ENCODE measurements at regions not wholly inside any gene's neighbourhood (a gene's known extent, or its start where the extent isn't known, plus 50 kb on each side); places are given as distances from the start of the nearest gene placed in this dataset.

DNA sequence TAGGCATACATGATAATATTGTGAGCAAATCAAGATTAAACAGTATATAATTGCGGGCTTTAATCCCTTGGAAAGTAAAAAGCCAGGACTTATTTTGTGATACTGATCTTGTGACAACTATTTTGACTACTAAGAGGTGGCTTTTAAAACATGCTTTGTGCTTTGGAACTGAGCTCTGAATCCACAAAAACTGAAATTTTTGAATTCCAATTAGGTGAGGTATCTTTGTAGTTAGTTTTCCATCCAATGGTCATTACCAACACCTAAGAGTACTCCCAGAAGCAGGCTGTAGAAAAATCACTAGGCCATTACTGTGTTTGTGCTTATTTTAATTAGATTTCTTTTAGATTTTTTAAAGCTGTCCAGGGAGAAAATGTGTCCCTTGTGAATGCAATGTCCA, 559.5 kb upstream of the WWC1 start:
- intact Hi-C loops (cut with micrococcal nuclease) = no loop called here
- no peak for TF ChIP-seq CTCF (IDR thresholded peaks at IDR 0.05; ENCODE audit: unreplicated experiment)
- DNase-seq (ENCODE audit: unreplicated experiment) = no peak
- no TSS peak for BruUV-seq (replicated peaks)
- POLR2A ChIA-PET = interaction anchor here (0.7 to 1.9 kb wide), 4 partner anchors 9 to 32 kb away, joined by 3 to 5 read pairs (median 4); no protein-coding TSS in a partner anchor
- no peaks in the 10 kb centered on the region for H3K36me3 Mint-ChIP-seq (ENCODE audit: insufficient read depth, unreplicated experiment)
- H3K4me1 Mint-ChIP-seq (ENCODE audit: insufficient read depth, unreplicated experiment) = peaks cover 15% of the 10 kb centered on the region
- H3K27me3 Mint-ChIP-seq (ENCODE audit: insufficient read depth, unreplicated experiment) = no peaks in the 10 kb centered on the region
- no peak overlapping the region for H3K27ac Mint-ChIP-seq (ENCODE audit: low read depth, unreplicated experiment)
- H3K9me3 Mint-ChIP-seq (ENCODE audit: unreplicated experiment) = no peaks in the 10 kb centered on the region
- CTCF ChIA-PET = interaction anchor here (1.2 kb wide), 1 partner anchor 10 kb away, joined by 6 read pairs; no protein-coding TSS in a partner anchor
- H3K4me3 Mint-ChIP-seq (ENCODE audit: unreplicated experiment) = no peak overlapping the region

GRCh38 chr5:167732499-167732898, 558.9 kb upstream of the WWC1 start:
- no TSS peak for BruUV-seq (replicated peaks)
- CTCF ChIA-PET = interaction anchor here (0.6 to 1.2 kb wide), 2 partner anchors 10 to 15 kb away, joined by 3 to 6 read pairs; no protein-coding TSS in a partner anchor
- Mint-ChIP-seq H3K9me3 (ENCODE audit: unreplicated experiment) (no peaks in the 10 kb centered on the region), H3K27ac (ENCODE audit: low read depth, unreplicated experiment) (no peak overlapping the region), H3K27me3 (ENCODE audit: insufficient read depth, unreplicated experiment) (no peaks in the 10 kb centered on the region), H3K36me3 (ENCODE audit: insufficient read depth, unreplicated experiment) (no peaks in the 10 kb centered on the region), H3K4me3 (ENCODE audit: unreplicated experiment) (no peak overlapping the region), H3K4me1 (ENCODE audit: insufficient read depth, unreplicated experiment) (peaks cover 15% of the 10 kb centered on the region)
- DNase-seq (ENCODE audit: unreplicated experiment) = no peak
- TF ChIP-seq CTCF (IDR thresholded peaks at IDR 0.05; ENCODE audit: unreplicated experiment) = no peak
- POLR2A ChIA-PET = interaction anchor here (0.7 to 1.9 kb wide), 3 partner anchors 8 to 27 kb away, joined by 3 to 5 read pairs (median 4); no protein-coding TSS in a partner anchor
- intact Hi-C loops (cut with micrococcal nuclease) = no loop called here

DNA sequence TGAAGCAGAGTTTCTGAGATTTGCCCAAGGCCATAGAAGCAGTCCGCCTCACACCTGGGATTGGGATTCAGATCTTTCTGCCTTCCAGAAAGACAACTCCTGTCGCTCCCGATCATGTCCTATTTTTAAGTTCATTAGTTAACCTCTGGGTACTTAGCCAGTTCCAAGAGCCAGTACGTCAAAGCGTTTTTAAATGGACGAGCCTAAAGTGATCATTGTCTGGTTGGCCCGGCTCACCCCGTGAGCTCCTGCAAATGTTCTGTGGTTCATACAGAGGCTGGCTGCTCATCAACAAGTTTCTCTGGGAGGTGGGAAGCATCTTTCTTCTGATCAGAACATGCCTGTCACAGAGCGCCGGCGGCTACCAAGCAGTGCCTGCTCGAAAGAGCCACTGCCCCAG, 554.5 kb upstream of the WWC1 start:
- no TSS peak for BruUV-seq (replicated peaks)
- Mint-ChIP-seq H3K36me3 (ENCODE audit: insufficient read depth, unreplicated experiment) (no peaks in the 10 kb centered on the region), H3K27ac (ENCODE audit: low read depth, unreplicated experiment) (no peak overlapping the region), H3K9me3 (ENCODE audit: unreplicated experiment) (no peaks in the 10 kb centered on the region), H3K27me3 (ENCODE audit: insufficient read depth, unreplicated experiment) (no peaks in the 10 kb centered on the region), H3K4me1 (ENCODE audit: insufficient read depth, unreplicated experiment) (no peaks in the 10 kb centered on the region), H3K4me3 (ENCODE audit: unreplicated experiment) (no peak overlapping the region)
- intact Hi-C loops (cut with micrococcal nuclease) = no loop called here
- ChIA-PET CTCF (interaction anchor here (0.5 kb wide), 1 partner anchor 298 kb away, joined by 4 read pairs; no protein-coding TSS in a partner anchor), POLR2A (no interaction called here)
- no peak for TF ChIP-seq CTCF (IDR thresholded peaks at IDR 0.05; ENCODE audit: unreplicated experiment)
- DNase-seq (ENCODE audit: unreplicated experiment) = no peak

DNA sequence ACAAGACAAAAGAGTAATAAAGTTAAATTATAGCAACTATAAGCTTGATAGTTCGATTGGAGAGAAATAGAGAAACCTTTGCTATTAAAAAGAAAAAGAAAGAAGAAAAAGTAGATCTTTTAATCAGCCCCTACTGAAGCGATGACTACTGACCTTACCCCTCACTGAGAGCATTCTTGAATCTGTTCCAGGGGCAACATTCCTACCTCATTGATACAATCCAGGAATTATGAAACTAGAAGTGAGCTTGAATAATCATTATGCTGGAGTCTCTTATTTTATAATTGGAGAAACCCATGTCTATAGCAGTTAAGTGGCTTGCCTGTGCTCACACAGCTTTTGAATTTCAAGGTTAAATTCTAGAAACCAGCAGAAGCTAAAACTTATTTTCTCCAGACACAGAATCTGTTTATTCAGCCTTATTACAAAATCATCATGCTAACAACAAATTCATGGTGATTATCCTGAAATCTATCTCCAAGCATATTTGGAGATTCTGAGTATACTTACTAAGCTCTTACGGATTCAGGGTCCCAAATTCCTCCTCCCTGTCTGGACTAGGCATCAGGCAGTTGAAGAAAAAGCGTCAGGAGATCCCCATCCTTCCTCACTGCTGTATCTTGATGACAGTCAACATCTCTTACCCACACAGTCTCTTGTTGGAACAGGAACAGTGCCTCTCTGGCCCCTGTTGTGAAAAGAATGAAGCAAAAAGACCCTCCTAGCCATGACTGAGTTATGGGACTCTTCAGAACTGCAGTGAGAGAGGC, 547.6 kb upstream of the WWC1 start:
- POLR2A ChIA-PET = interaction anchor here (0.7 to 2.9 kb wide), 11 partner anchors 9 to 187 kb away, joined by 3 to 11 read pairs (median 4); no protein-coding TSS in a partner anchor
- Mint-ChIP-seq H3K9me3 (ENCODE audit: unreplicated experiment) (no peaks in the 10 kb centered on the region), H3K36me3 (ENCODE audit: insufficient read depth, unreplicated experiment) (no peaks in the 10 kb centered on the region), H3K27ac (ENCODE audit: low read depth, unreplicated experiment) (peak overlapping the region; percentile 5), H3K27me3 (ENCODE audit: insufficient read depth, unreplicated experiment) (no peaks in the 10 kb centered on the region), H3K4me3 (ENCODE audit: unreplicated experiment) (no peak overlapping the region), H3K4me1 (ENCODE audit: insufficient read depth, unreplicated experiment) (peaks cover 18% of the 10 kb centered on the region)
- intact Hi-C loops (cut with micrococcal nuclease) = no loop called here
- CTCF ChIA-PET = interaction anchor here (0.6 to 1.8 kb wide), 10 partner anchors 12 to 476 kb away, joined by 3 to 11 read pairs (median 3); no protein-coding TSS in a partner anchor
- no peak for TF ChIP-seq CTCF (IDR thresholded peaks at IDR 0.05; ENCODE audit: unreplicated experiment)
- BruUV-seq (replicated peaks) = no TSS peak
- peak; percentile 90 for DNase-seq (ENCODE audit: unreplicated experiment)

All from MCF 10A (cell line).